ENCODE measurements at regions not wholly inside any gene's neighbourhood (a gene's known extent, or its start where the extent isn't known, plus 50 kb on each side); places are given as distances from the start of the nearest gene placed in this dataset.

DNA sequence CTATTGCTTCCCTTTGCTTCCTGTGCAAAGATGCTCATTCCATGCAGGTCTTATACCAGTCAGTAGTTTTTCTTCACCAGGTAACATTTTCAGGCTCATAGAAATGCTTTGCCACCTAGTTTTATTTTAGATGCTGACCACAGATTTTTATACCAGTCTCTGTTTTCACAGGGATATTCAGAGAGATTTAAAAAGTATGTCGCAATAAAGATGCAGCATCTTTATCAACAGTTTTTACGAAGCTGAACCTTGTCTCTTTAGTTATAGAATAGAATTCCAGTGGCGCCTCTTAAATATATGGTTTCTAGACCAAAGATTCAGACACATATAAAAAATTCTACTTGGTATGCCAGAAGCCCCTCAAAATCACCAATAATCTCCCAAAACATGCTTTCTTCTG lies 155.7 kb upstream of the PCSK5 start:
- no peak for TF ChIP-seq YY1 (IDR thresholded peaks at IDR 0.05)
- TF ChIP-seq, protein P1, sequence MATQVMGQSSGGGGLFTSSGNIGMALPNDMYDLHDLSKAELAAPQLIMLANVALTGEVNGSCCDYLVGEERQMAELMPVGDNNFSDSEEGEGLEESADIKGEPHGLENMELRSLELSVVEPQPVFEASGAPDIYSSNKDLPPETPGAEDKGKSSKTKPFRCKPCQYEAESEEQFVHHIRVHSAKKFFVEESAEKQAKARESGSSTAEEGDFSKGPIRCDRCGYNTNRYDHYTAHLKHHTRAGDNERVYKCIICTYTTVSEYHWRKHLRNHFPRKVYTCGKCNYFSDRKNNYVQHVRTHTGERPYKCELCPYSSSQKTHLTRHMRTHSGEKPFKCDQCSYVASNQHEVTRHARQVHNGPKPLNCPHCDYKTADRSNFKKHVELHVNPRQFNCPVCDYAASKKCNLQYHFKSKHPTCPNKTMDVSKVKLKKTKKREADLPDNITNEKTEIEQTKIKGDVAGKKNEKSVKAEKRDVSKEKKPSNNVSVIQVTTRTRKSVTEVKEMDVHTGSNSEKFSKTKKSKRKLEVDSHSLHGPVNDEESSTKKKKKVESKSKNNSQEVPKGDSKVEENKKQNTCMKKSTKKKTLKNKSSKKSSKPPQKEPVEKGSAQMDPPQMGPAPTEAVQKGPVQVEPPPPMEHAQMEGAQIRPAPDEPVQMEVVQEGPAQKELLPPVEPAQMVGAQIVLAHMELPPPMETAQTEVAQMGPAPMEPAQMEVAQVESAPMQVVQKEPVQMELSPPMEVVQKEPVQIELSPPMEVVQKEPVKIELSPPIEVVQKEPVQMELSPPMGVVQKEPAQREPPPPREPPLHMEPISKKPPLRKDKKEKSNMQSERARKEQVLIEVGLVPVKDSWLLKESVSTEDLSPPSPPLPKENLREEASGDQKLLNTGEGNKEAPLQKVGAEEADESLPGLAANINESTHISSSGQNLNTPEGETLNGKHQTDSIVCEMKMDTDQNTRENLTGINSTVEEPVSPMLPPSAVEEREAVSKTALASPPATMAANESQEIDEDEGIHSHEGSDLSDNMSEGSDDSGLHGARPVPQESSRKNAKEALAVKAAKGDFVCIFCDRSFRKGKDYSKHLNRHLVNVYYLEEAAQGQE (IDR thresholded peaks at IDR 0.05) = no peak
- TF ChIP-seq HNF4G (IDR thresholded peaks at IDR 0.05) = no peak
- no peak for TF ChIP-seq ATF3 (IDR thresholded peaks at IDR 0.05)
- no peak for TF ChIP-seq JUND (IDR thresholded peaks at IDR 0.05)
- no peak for TF ChIP-seq GABPA (IDR thresholded peaks at IDR 0.05 in 1 of 2, conservative IDR thresholded peaks at IDR 0.05 in 1 of 2)
- no peak for TF ChIP-seq HNF4A (conservative IDR thresholded peaks at IDR 0.05)
- no peak for TF ChIP-seq TAF1 (conservative IDR thresholded peaks at IDR 0.05)
- TF ChIP-seq FOXA1 (IDR thresholded peaks at IDR 0.05) = no peak
- no peak for TF ChIP-seq RXRA (IDR thresholded peaks at IDR 0.05)
- no peak for TF ChIP-seq FOXA2 (IDR thresholded peaks at IDR 0.05)

GRCh38 chr9:75739884-75740611 lies 150.4 kb upstream of the PCSK5 start:
- Histone ChIP-seq H3K4me3 (ENCODE audit: low read depth in 1 of 3, low read length in 3 of 3) (no peak overlapping the region), H3K9me3 (ENCODE audit: control insufficient read depth in 4 of 4, low read length in 3 of 4) (no peaks in the 10 kb centered on the region), H3K9ac (ENCODE audit: low read depth in 1 of 2, low read length in 2 of 2) (no peak overlapping the region), H3K4me1 (ENCODE audit: control insufficient read depth in 4 of 4, insufficient read depth in 4 of 4, low read length in 3 of 4) (no peaks in the 10 kb centered on the region), H3K36me3 (ENCODE audit: control insufficient read depth in 4 of 4, insufficient read depth in 3 of 4, low read depth in 1 of 4, low read length in 3 of 4) (no peaks in the 10 kb centered on the region), H3K27ac (ENCODE audit: low read depth in 1 of 2, low read length in 2 of 2) (no peak overlapping the region), H3K27me3 (ENCODE audit: control insufficient read depth in 4 of 4, insufficient read depth in 4 of 4, low read length in 3 of 4) (no peaks in the 10 kb centered on the region)
- TF ChIP-seq, protein P1 (IDR thresholded peaks at IDR 0.05) = no peak
- TF ChIP-seq HNF4A (conservative IDR thresholded peaks at IDR 0.05) (no peak), FOXA2 (IDR thresholded peaks at IDR 0.05) (no peak), NR2F2 (IDR thresholded peaks at IDR 0.05) (no peak), HNF4G (IDR thresholded peaks at IDR 0.05) (no peak), CTCF (IDR thresholded peaks at IDR 0.05; ENCODE audit: low read depth, low read length, missing input control) (no peak), JUND (IDR thresholded peaks at IDR 0.05) (no peak), RAD21 (IDR thresholded peaks at IDR 0.05) (no peak), EGR1 (IDR thresholded peaks at IDR 0.05; ENCODE audit: low read depth in 2 of 2) (no peak), ATF3 (IDR thresholded peaks at IDR 0.05) (no peak)
- WGBS = 76% methylated on average over 4 of the region's 4 CpGs
- no peak for DNase-seq (ENCODE audit: low spot score)

More for the DNA sequence above, 155.7 kb upstream of the PCSK5 start:
- no peaks in the 10 kb centered on the region for H3K27me3 ChIP-seq (ENCODE audit: control insufficient read depth in 4 of 4, insufficient read depth in 4 of 4, low read length in 3 of 4)
- WGBS = 79% methylated on average over 3 of the region's 3 CpGs
- H3K9me3 ChIP-seq (ENCODE audit: control insufficient read depth in 4 of 4, low read length in 3 of 4) = no peaks in the 10 kb centered on the region
- DNase-seq (ENCODE audit: low spot score) = no peak
- no peak overlapping the region for H3K9ac ChIP-seq (ENCODE audit: low read depth in 1 of 2, low read length in 2 of 2)
- no peaks in the 10 kb centered on the region for H3K4me1 ChIP-seq (ENCODE audit: control insufficient read depth in 4 of 4, insufficient read depth in 4 of 4, low read length in 3 of 4)
- H3K27ac ChIP-seq (ENCODE audit: low read depth in 1 of 2, low read length in 2 of 2) = no peak overlapping the region
- H3K4me3 ChIP-seq (ENCODE audit: low read depth in 1 of 3, low read length in 3 of 3) = no peak overlapping the region
- no peaks in the 10 kb centered on the region for H3K36me3 ChIP-seq (ENCODE audit: control insufficient read depth in 4 of 4, insufficient read depth in 3 of 4, low read depth in 1 of 4, low read length in 3 of 4)

Data from liver (tissue), 8 donors.